HEK293T (cell line): ENCODE measurements at regions not wholly inside any gene's neighbourhood (a gene's known extent, or its start where the extent isn't known, plus 50 kb on each side); places are given as distances from the start of the nearest gene placed in this dataset.

Source experiments
- BHLHE40 ChIP-seq: fragments of 450-650 bp; IDR thresholded peaks from 2 replicates; pipeline ENCODE4 v1.6.1; 2016; ENCODE audit warnings: mild to moderate bottlenecking, moderate library complexity, borderline replicate concordance
- FOXM1 ChIP-seq: fragments of 450-650 bp; IDR thresholded peaks from 2 replicates; pipeline ENCODE4 v1.6.1; 2017; ENCODE audit warnings: mild to moderate bottlenecking, borderline replicate concordance
- TARDBP ChIP-seq: fragments of 450-650 bp; IDR thresholded peaks from 2 replicates; pipeline ENCODE4 v1.6.1; 2016

DNA sequence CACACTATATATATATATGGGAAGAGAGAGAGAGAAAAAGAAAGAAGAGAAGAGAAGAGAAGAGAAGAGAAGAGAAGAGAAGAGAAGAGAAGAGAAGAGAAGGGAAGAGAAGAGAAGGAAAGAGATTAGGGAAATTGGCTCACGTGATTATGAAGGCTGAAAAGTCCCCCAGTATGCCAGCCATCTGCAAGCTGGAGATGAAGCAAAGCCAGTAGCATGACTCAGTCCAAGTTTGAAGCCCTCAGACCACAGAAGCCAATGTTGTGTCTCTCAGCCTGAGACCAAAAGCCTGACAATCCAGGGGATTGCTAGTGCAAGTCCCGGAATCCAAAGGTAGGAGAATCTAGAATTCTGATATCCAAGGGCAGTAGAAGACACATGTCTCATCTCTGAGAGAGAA lies 206.3 kb upstream of the PRSS1 start:
- TF ChIP-seq TARDBP (no peak), FOXM1 (no peak), BHLHE40 (no peak)
